Neural cell (in vitro differentiated cells): ENCODE measurements at regions not wholly inside any gene's neighbourhood (a gene's known extent, or its start where the extent isn't known, plus 50 kb on each side); places are given as distances from the start of the nearest gene placed in this dataset.

ENCODE experiments used
- EZH2 ChIP-seq: fragments of 200-600, 300-800 bp; shearing (Covaris generic), sonication (generic); IDR thresholded peaks from 2 replicates; pipeline ENCODE4 v1.6.1; 2014; ENCODE audit warnings: antibody characterized with exemption, low read length, borderline replicate concordance, mild to moderate bottlenecking; ENCODE audit not compliant: insufficient read depth, poor library complexity, severe bottlenecking
- POLR2AphosphoS5 ChIP-seq: IDR thresholded peaks from 2 replicates; pipeline ENCODE4 v1.6.1; 2012
- RAD21 ChIP-seq: fragments of 450-650 bp; conservative IDR thresholded peaks from 2 replicates; pipeline ENCODE4 v1.6.1; 2014; ENCODE audit warnings: antibody characterized with exemption, mild to moderate bottlenecking, moderate library complexity
- SMC3 ChIP-seq: fragments of 450-650 bp; conservative IDR thresholded peaks from 2 replicates; pipeline ENCODE4 v1.6.1; 2014; ENCODE audit warnings: antibody characterized with exemption, mild to moderate bottlenecking, moderate library complexity; ENCODE audit not compliant: poor library complexity
- TF ChIP-seq, protein P1 (sequence below): fragments of 450-650 bp; IDR thresholded peaks from 2 replicates; pipeline ENCODE4 v1.5.1; 2014; ENCODE audit warnings: antibody characterized with exemption, mild to moderate bottlenecking, moderate library complexity; ENCODE audit not compliant: poor library complexity, severe bottlenecking

GRCh38 chr17:65279456-65279855 lies 142.3 kb downstream of the RGS9 start:
- TF ChIP-seq, protein P1, sequence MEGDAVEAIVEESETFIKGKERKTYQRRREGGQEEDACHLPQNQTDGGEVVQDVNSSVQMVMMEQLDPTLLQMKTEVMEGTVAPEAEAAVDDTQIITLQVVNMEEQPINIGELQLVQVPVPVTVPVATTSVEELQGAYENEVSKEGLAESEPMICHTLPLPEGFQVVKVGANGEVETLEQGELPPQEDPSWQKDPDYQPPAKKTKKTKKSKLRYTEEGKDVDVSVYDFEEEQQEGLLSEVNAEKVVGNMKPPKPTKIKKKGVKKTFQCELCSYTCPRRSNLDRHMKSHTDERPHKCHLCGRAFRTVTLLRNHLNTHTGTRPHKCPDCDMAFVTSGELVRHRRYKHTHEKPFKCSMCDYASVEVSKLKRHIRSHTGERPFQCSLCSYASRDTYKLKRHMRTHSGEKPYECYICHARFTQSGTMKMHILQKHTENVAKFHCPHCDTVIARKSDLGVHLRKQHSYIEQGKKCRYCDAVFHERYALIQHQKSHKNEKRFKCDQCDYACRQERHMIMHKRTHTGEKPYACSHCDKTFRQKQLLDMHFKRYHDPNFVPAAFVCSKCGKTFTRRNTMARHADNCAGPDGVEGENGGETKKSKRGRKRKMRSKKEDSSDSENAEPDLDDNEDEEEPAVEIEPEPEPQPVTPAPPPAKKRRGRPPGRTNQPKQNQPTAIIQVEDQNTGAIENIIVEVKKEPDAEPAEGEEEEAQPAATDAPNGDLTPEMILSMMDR: no peak
- TF ChIP-seq EZH2 (no peak), RAD21 (no peak), SMC3 (no peak), POLR2AphosphoS5 (no peak)
